Stimulated activated CD4-positive, alpha-beta T cell treated with anti-CD3 and anti-CD28 coated beads, Interleukin-15, amount 100 ng/mL, for 24 hours (primary cell): ENCODE measurements at regions not wholly inside any gene's neighbourhood (a gene's known extent, or its start where the extent isn't known, plus 50 kb on each side); places are given as distances from the start of the nearest gene placed in this dataset.

Experiments
- DNase-seq: peaks from one replicate; pipeline ENCODE4 v3.0.0-alpha.2; 2020

- no peak for DNase-seq
Observed at GRCh38 chr1:98278055-98278454, 357.2 kb upstream of the DPYD start.

GRCh38 chr1:98277118-98277517 lies 356.3 kb upstream of the DPYD start:
- no peak for DNase-seq

- DNase-seq: no peak
Observed at GRCh38 chr1:98276514-98276913, 355.7 kb upstream of the DPYD start.

DNA sequence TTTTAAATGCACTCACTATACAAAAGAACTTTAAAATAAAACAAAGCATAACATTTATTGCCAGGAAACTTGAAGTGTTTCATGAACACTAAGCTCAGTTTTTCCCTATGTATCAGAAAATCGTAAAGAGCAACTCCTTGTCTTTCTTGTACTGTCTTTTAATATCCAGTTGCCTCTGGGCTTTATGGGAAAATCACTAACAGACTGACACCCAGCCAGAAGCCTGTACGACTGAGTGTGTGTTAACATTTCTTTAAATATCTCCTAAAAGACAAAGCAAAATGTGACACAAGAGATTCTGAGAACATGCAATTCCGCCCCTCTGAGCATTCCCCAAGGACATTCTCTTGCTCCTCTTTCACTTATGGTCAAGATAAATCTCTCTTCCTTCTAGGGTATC lies 347.5 kb upstream of the DPYD start:
- no peak for DNase-seq

GRCh38 chr1:98267423-98267822 lies 346.6 kb upstream of the DPYD start:
- no peak for DNase-seq

- DNase-seq: no peak
Observed at GRCh38 chr1:98264727-98265126, 343.9 kb upstream of the DPYD start.

DNA sequence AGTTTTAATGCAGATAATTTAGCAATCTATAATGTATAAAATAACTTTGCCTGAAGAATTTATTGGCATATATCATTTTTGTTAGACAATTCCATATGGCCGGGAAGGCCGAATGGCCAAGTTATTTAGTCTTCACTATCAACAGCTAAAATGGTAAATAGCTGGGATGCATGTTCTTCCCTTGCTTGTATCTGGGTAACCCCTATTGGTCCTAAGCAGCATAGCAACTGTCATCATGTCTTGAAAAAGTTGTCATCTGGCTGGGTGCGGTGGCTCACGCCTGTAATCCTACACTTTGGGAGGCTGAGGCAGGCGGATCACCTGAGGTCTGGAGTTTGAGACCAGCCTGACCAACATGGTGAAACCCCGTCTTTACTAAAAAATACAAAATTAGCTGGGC lies 340.0 kb upstream of the DPYD start:
- DNase-seq: no peak

- DNase-seq: no peak
Observed at GRCh38 chr1:98260412-98260811, 339.6 kb upstream of the DPYD start.

GRCh38 chr1:98256700-98257099 lies 335.9 kb upstream of the DPYD start:
- DNase-seq: no peak

- DNase-seq: no peak
Observed at GRCh38 chr1:98253145-98253544, 332.3 kb upstream of the DPYD start.

DNA sequence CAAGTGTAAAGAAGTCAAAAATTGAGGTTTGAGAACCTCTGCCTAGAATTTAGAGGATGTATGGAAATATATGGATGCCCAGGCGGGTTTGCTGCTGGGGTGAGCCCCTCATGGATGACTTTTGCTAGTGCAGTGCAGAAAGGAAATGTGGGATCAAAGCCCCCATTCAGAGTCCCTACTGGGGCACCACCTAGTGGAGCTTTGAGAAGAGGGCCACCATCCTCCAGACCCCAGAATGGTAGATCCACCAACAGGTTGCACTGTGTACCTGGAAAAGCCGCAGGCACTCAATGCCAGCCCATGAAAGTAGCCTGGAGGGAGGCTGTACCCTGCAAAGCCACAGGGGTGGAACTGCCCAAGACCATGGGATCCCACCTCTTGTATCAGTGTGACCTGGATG lies 330.7 kb upstream of the DPYD start:
- DNase-seq: no peak

DNA sequence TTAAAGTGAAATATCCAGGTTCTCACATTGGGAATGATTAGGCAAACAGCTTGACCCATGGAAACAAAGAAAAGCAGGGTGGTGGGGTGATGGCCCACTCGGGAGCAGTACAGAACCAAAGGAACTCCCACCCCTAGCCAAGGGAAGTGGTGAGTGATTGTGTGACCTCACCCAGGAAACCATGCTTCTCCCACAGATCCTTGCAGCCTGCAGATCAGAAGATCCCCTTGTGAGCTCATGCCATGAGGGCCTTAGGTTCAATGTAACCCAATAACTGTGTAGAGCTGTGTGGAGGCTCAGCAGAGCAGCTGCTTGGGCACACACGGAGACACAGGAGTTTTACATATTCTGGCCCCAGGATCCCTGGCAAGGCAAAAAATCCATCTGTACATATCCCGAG lies 311.8 kb upstream of the DPYD start:
- DNase-seq: no peak

- DNase-seq: no peak
Observed at GRCh38 chr1:98222706-98223105, 301.9 kb upstream of the DPYD start.

DNA sequence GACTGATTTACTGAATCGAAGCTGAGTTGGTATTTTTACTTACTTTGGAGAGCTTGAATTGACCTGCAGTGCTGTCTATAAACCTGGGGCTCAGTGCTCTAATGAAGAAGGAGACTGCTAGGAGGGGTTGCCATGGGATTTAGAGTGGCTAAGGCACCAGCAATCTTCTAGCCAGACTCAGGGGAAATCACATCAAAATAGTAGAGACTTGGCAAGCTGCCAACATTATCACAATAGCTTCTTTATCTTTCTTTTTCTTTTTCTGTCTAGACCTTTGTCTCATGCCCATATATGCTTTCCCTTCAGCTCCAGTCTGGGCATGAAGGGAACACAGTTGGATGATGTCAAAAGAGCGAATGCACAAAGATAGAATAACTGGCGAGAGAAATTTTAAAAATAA lies 301.1 kb upstream of the DPYD start:
- DNase-seq: no peak

GRCh38 chr1:98217601-98218000 lies 296.8 kb upstream of the DPYD start:
- DNase-seq: no peak

DNA sequence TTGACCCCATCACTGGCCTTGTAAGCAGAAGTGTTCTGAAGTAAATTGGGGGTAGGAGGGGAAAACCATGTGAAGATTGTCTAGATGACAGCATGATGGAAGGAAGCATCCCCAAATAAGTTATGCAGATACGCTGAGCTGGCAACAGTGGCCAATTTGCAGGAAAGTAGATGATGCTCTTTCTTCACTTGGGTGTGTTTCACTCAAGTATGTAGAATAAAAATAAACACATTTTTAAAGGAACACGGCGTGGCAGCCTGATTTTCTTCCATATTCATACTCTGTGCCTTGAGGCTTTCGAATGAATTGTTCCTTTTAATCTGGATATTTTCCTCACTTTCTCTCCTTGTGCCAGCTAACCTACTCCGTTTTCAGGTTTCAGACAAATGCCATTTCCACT lies 295.5 kb upstream of the DPYD start:
- DNase-seq: no peak

- no peak for DNase-seq
Observed at GRCh38 chr1:98211271-98211845, 290.5 kb upstream of the DPYD start.

- DNase-seq: no peak
Observed at GRCh38 chr1:98210563-98210962, 289.7 kb upstream of the DPYD start.

DNA sequence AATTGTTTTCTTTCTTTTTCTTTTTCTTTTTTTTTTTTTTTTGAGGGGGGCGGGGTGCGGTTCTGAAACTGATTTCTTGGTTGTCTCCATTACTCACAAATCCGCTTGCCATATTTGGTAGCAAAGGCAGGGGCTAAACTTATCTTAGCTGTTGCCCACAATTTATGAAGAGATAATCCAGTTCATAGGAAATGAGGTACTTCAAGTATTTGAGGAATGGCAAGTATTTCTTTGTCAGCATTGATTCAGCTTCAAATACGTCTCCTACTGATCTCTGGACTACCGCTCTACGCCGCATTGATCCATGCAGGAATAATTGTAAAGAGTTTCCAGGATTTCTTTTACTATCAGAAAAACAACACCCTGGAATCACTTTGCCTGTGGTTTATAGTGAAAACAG lies 289.2 kb upstream of the DPYD start:
- no peak for DNase-seq

DNA sequence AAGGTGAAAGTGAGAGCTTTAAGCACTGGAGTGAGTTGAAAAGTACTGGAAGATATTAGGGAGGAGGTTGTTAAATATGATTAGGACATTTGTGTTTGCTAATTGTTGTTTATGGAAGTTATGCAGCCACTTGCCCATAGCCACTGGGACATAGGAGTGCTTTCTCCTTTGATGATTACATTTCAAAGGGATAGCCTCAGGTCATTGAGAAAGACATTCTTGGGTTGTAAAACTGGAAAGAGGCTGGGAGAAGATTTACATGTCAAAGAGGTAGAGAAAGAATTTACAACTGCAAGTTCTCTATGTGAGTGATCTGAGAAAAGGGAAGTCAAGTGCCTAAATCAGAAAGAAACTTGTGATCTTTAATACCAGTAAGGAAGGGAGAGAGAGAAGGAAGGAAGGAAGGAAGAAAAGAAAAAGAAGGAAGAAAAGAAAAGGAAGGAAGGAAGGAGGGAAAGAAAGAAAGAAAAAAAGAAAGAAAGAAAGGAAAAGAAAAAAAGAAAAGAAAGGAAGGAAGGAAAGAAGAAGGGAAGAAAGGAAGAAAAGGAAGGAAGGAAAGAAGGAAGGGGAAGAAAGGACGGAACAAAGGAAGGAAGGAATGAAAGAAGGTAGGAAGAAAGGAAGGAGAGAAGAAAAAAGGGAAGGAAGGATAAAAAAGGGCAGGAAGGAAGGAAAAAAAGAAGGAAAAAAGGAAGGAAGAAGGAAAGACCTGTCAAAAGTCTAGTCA lies 284.6 kb upstream of the DPYD start:
- DNase-seq: no peak

DNA sequence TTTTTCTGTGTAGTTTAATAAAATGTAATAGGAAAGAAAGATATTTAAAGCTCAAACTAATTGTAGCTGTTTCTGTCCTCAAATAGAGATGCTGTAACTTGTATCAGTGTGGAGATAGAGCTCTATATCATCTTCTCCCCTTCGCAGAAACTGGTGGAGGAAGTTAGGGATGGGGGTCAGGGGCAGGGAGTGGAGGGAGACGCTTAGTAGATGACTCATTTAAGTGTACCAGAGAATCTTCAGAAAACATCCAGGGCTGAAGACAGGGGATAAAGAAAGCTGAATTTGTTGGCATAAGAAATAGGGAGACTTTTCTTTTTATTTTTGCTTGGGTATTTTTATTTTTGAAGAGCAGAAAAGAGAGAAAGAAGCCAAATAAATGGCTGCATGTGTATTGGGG lies 282.6 kb upstream of the DPYD start:
- DNase-seq: no peak

DNA sequence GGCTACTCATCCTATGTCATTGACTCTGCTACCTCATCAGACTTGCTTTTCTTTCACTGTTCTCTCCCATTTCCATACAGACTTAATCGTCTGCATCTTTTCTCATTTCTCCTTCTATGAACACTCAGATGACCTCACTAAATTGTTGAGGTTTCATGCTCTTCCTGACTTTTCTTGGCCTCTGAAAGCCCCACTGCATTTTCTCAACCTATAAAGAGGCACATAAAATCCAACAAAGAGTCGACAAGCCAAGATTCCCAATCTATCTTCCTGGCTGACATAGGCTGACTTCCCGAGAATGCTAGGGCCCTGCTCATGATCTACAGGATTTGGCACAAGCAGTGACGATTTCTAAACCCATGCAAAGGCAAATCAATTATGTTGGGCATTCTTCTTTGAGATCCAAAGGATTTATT lies 280.8 kb upstream of the DPYD start:
- DNase-seq: no peak

DNA sequence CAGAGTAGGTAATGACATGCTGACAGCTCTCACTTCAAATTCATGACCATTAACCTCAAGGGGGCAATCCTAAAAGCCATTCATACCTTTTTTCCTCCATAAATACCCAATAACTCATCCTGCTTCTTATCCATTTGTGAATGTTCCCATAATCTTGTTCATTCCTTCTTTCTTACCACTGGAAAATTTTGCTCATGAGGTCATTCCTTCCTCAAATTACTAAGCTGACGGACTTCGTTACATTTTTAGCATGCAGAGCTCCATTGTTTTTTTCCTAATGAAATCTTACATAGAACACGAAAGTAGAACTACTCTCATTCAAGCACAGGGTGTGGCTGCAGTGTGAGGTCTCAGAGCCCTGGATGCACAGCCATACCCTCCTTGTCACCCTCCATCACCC lies 276.5 kb upstream of the DPYD start:
- no peak for DNase-seq

GRCh38 chr1:98196012-98196411 lies 275.2 kb upstream of the DPYD start:
- DNase-seq: no peak

GRCh38 chr1:98188774-98189173 lies 267.9 kb upstream of the DPYD start:
- DNase-seq: no peak
